HCT116 (cell line): ENCODE measurements at regions not wholly inside any gene's neighbourhood (a gene's known extent, or its start where the extent isn't known, plus 50 kb on each side); places are given as distances from the start of the nearest gene placed in this dataset.

ENCODE experiments used
- ATAC-seq: fragments of 200-7000 bp; cut with Tn5 transposase; 2 replicates; pipeline ENCODE4 v1.9.1; 2020; ENCODE audit warnings: mild to moderate bottlenecking, moderate library complexity
- BruUV-seq: library from RNA; stranded (reverse); fragments of 400-500 nt; replicated peaks from 2 replicates; lab custom pipeline; 2021; lab: Mats Ljungman, UMichigan
- CTCF ChIA-PET: fragments of 300-600 bp; sonication (Branson Sonifier 250); formaldehyde crosslinking; loops from one replicate; lab custom pipeline; 2021; ENCODE audit warnings: antibody characterized with exemption; lab: Charles Lee
- POLR2A ChIA-PET: fragments of 300-600, 350-600 bp; sonication (Branson Sonifier 250); formaldehyde crosslinking; loops from one replicate; lab custom pipeline; 2021; ENCODE audit warnings: antibody characterized with exemption; lab: Charles Lee
- RAD21 ChIA-PET, 2 experiments: fragments of 300-600 bp; sonication (Branson Sonifier 250); formaldehyde crosslinking; loops; one replicate each; lab custom pipeline; 2023; ENCODE audit warnings: low total read pairs in 2 of 2; ENCODE audit not compliant: uncharacterized antibody in 2 of 2, unreplicated experiment in 2 of 2, low non-redundant PET in 1 of 2; lab: Charles Lee
- DNase-seq: peaks from one replicate; pipeline ENCODE4 v3.0.0-alpha.2; 2010; ENCODE audit warnings: low read depth, low spot score
- H2AFZ ChIP-seq: fragments of 200-600 bp; shearing (Covaris generic), sonication (generic); 2 replicates; pipeline ENCODE4 v1.6.1; 2017; ENCODE audit warnings: low read depth, mixed run types, mixed read lengths, antibody characterized with exemption, low read length; ENCODE audit not compliant: poor library complexity, severe bottlenecking
- H3K27ac ChIP-seq: 2 replicates; pipeline ENCODE4 v1.5.1; 2012; ENCODE audit warnings: low read depth, low read length
- H3K27me3 ChIP-seq: fragments of 200-600 bp; sonication (generic); 2 replicates; pipeline ENCODE4 v1.6.1; 2016; ENCODE audit warnings: mixed run types, low read length, mixed read lengths; ENCODE audit not compliant: insufficient read depth
- H3K36me3 ChIP-seq, 2 experiments: fragments of 200-500 bp in 1 of 2; fragments of 200-600 bp in 1 of 2; sonication (Bioruptor generic) in 1 of 2; sonication (generic) in 1 of 2; 2 replicates each; pipeline versions ENCODE4 v1.5.1 to v1.6.1; 2014 to 2016; ENCODE audit warnings: low read length in 2 of 2, inconsistent platforms in 1 of 2, mixed read lengths in 1 of 2, mixed run types in 1 of 2; ENCODE audit not compliant: insufficient read depth in 2 of 2, control insufficient read depth in 1 of 2
- H3K4me1 ChIP-seq, 2 experiments: fragments of 200-600 bp in 1 of 2; sonication (generic) in 1 of 2; 2 replicates each; pipeline versions ENCODE4 v1.5.1 to v1.6.1; 2012 to 2017; ENCODE audit warnings: low read length in 2 of 2, inconsistent platforms in 1 of 2, mild to moderate bottlenecking in 1 of 2, mixed read lengths in 1 of 2, mixed run types in 1 of 2, moderate library complexity in 1 of 2; ENCODE audit not compliant: insufficient read depth in 2 of 2, control insufficient read depth in 1 of 2
- H3K4me2 ChIP-seq: fragments of 200-600 bp; sonication (generic); 2 replicates; pipeline ENCODE4 v1.6.1; 2017; ENCODE audit warnings: mixed run types, low read length, mixed read lengths
- H3K4me3 ChIP-seq, 2 experiments: fragments of 200-600 bp in 1 of 2; sonication (generic) in 1 of 2; replicated peaks in 1 of 2; 2 replicates each; pipeline ENCODE4 v1.5.1; 2011 to 2016; ENCODE audit warnings: low read length in 2 of 2, control low read depth in 1 of 2, low read depth in 1 of 2, mild to moderate bottlenecking in 1 of 2, mixed read lengths in 1 of 2, mixed run types in 1 of 2
- H3K79me2 ChIP-seq: fragments of 200-600 bp; sonication (generic); 2 replicates; pipeline ENCODE4 v1.6.1; 2017; ENCODE audit warnings: mild to moderate bottlenecking, mixed run types, low read length, moderate library complexity, mixed read lengths; ENCODE audit not compliant: insufficient read depth
- H3K9ac ChIP-seq: fragments of 200-600 bp; sonication (generic); 2 replicates; pipeline ENCODE4 v1.6.1; 2016; ENCODE audit warnings: low read length, mixed read lengths
- H3K9me2 ChIP-seq: fragments of 200-600 bp; sonication (generic), shearing (Covaris generic); 2 replicates; pipeline ENCODE4 v1.6.1; 2017; ENCODE audit warnings: mixed run types, mild to moderate bottlenecking, moderate library complexity; ENCODE audit not compliant: insufficient read depth
- H3K9me3 ChIP-seq, 2 experiments: fragments of 200-500 bp in 1 of 2; fragments of 200-600 bp in 1 of 2; sonication (Bioruptor generic) in 1 of 2; sonication (generic) in 1 of 2; 2 replicates each; pipeline ENCODE4 v1.6.1; 2014 to 2017; ENCODE audit warnings: low read length in 2 of 2, mixed read lengths in 2 of 2, inconsistent platforms in 1 of 2, low read depth in 1 of 2, mild to moderate bottlenecking in 1 of 2, mixed run types in 1 of 2, moderate library complexity in 1 of 2; ENCODE audit not compliant: control insufficient read depth in 1 of 2, insufficient read depth in 1 of 2
- H4K20me1 ChIP-seq: fragments of 200-600 bp; sonication (generic), shearing (Covaris generic); 2 replicates; pipeline ENCODE4 v1.6.1; 2017; ENCODE audit warnings: mixed run types, mild to moderate bottlenecking, moderate library complexity; ENCODE audit not compliant: insufficient read depth
- ATF3 ChIP-seq: IDR thresholded peaks from 2 replicates; pipeline ENCODE4 v1.6.1; 2012
- CEBPB ChIP-seq: IDR thresholded peaks from 2 replicates; pipeline ENCODE4 v1.6.1; 2012; ENCODE audit warnings: low read depth
- EZH2phosphoT487 ChIP-seq: fragments of 200-600 bp; IDR thresholded peaks from 2 replicates; pipeline ENCODE4 v1.6.1; 2018; ENCODE audit warnings: antibody characterized with exemption, borderline replicate concordance
- POLR2AphosphoS5 ChIP-seq: IDR thresholded peaks from 2 replicates; pipeline ENCODE4 v1.6.1; 2011; ENCODE audit warnings: mild to moderate bottlenecking, low read depth, low read length, moderate library complexity
- RAD21 ChIP-seq: IDR thresholded peaks from 2 replicates; pipeline ENCODE4 v1.6.1; 2012; ENCODE audit warnings: low read depth, mild to moderate bottlenecking
- SP1 ChIP-seq: IDR thresholded peaks from 2 replicates; pipeline ENCODE4 v1.6.1; 2012; ENCODE audit warnings: low read depth
- SRF ChIP-seq: IDR thresholded peaks from 2 replicates; pipeline ENCODE4 v1.6.1; 2012; ENCODE audit warnings: low read depth
- YY1 ChIP-seq: IDR thresholded peaks from 2 replicates; pipeline ENCODE4 v1.6.1; 2011; ENCODE audit warnings: low read length, low read depth, moderate library complexity, mild to moderate bottlenecking; ENCODE audit not compliant: insufficient replicate concordance; ENCODE audit errors: extremely low read depth
- ZFX ChIP-seq: fragments of 450-650 bp; IDR thresholded peaks from 2 replicates; pipeline ENCODE4 v1.6.1; 2017
- intact Hi-C: fragments of 100-400 bp; cut with micrococcal nuclease; formaldehyde crosslinking; loops from 2 replicates; pipeline ENCODE4 v1.10.0; 2022
- TF ChIP-seq, protein P1 (sequence below): IDR thresholded peaks from 2 replicates; pipeline ENCODE4 v1.6.1; 2011; ENCODE audit warnings: mild to moderate bottlenecking, low read length, moderate library complexity; ENCODE audit not compliant: insufficient replicate concordance; ENCODE audit errors: extremely low read depth

- peaks cover 0 to 8% of the 10 kb centered on the region in 2 experiments; a peak in 1 of 4 replicates for H3K4me1 ChIP-seq
- intact Hi-C loops, result no loop called here
- TF ChIP-seq EZH2phosphoT487 (no peak), ATF3 (no peak), SRF (no peak), CEBPB (no peak), RAD21 (no peak), YY1 (no peak), SP1 (no peak), ZFX (no peak), POLR2AphosphoS5 (no peak)
- TF ChIP-seq, protein P1, sequence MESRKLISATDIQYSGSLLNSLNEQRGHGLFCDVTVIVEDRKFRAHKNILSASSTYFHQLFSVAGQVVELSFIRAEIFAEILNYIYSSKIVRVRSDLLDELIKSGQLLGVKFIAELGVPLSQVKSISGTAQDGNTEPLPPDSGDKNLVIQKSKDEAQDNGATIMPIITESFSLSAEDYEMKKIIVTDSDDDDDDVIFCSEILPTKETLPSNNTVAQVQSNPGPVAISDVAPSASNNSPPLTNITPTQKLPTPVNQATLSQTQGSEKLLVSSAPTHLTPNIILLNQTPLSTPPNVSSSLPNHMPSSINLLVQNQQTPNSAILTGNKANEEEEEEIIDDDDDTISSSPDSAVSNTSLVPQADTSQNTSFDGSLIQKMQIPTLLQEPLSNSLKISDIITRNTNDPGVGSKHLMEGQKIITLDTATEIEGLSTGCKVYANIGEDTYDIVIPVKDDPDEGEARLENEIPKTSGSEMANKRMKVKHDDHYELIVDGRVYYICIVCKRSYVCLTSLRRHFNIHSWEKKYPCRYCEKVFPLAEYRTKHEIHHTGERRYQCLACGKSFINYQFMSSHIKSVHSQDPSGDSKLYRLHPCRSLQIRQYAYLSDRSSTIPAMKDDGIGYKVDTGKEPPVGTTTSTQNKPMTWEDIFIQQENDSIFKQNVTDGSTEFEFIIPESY, result no peak
- no peak overlapping the region for H3K4me3 ChIP-seq
- no peaks in the 10 kb centered on the region for H3K27me3 ChIP-seq
- ChIA-PET CTCF (interaction anchor here (0.7 to 1.2 kb wide), 2 partner anchors 211 to 260 kb away, joined by 3 read pairs; no protein-coding TSS in a partner anchor), POLR2A (no interaction called here), RAD21 (no interaction called here)
- no peaks in the 10 kb centered on the region for H3K79me2 ChIP-seq
- BruUV-seq, result no TSS peak
- H3K4me2 ChIP-seq, result no peak overlapping the region
- H3K27ac ChIP-seq, result no peak overlapping the region
- DNase-seq (no peak), ATAC-seq (no peak)
- no peaks in the 10 kb centered on the region for H3K9me2 ChIP-seq
- no peaks in the 10 kb centered on the region for H3K9me3 ChIP-seq
- no peak overlapping the region for H3K9ac ChIP-seq
- H4K20me1 ChIP-seq, result no peaks in the 10 kb centered on the region
- no peak overlapping the region for H2AFZ ChIP-seq
- H3K36me3 ChIP-seq, result no peaks in the 10 kb centered on the region
Observed at GRCh38 chr1:81548918-81549587, 251.7 kb upstream of the ADGRL2 start.
